Panc1 (cell line): ENCODE measurements at regions not wholly inside any gene's neighbourhood (a gene's known extent, or its start where the extent isn't known, plus 50 kb on each side); places are given as distances from the start of the nearest gene placed in this dataset.

Experiments used
- ATAC-seq: fragments of 200-7000 bp; cut with Tn5 transposase; 2 replicates; pipeline ENCODE4 v1.9.1; 2020; ENCODE audit warnings: mild to moderate bottlenecking, moderate library complexity
- BruUV-seq: library from RNA; stranded (reverse); fragments of 400-500 nt; replicated peaks from 2 replicates; lab custom pipeline; 2021; lab: Mats Ljungman, UMichigan
- CTCF ChIA-PET: fragments of 300-600 bp; sonication (Branson Sonifier 250); formaldehyde crosslinking; loops from one replicate; lab custom pipeline; 2022; ENCODE audit warnings: antibody characterized with exemption; lab: Charles Lee
- POLR2A ChIA-PET: fragments of 300-600 bp; sonication (Branson Sonifier 250); formaldehyde crosslinking; loops from one replicate; lab custom pipeline; 2022; ENCODE audit warnings: antibody characterized with exemption; lab: Charles Lee
- DNase-seq: peaks from one replicate; pipeline ENCODE4 v3.0.0-alpha.2; 2010; ENCODE audit warnings: low read depth, low spot score
- H3K27ac ChIP-seq: 2 replicates; pipeline ENCODE4 v1.5.1; 2011; ENCODE audit warnings: mild to moderate bottlenecking, low read length, inconsistent platforms
- H3K27me3 ChIP-seq: fragments of 200-500 bp; sonication (Bioruptor generic); 2 replicates; pipeline ENCODE4 v1.6.0; 2014; ENCODE audit warnings: low read length, inconsistent platforms; ENCODE audit not compliant: control insufficient read depth, insufficient read depth
- H3K36me3 ChIP-seq: fragments of 200-500 bp; sonication (Bioruptor generic); 2 replicates; pipeline ENCODE4 v1.5.1; 2014; ENCODE audit warnings: inconsistent platforms, mild to moderate bottlenecking, low read length, moderate library complexity; ENCODE audit not compliant: control insufficient read depth, insufficient read depth
- H3K4me1 ChIP-seq: 2 replicates; pipeline ENCODE4 v1.5.1; 2011; ENCODE audit warnings: inconsistent platforms, mild to moderate bottlenecking, low read length, moderate library complexity; ENCODE audit not compliant: control insufficient read depth, insufficient read depth
- H3K4me3 ChIP-seq, 2 experiments: 2 replicates each; pipeline ENCODE4 v1.5.1; 2011 to 2012; ENCODE audit warnings: low read depth in 2 of 2, low read length in 2 of 2, mild to moderate bottlenecking in 2 of 2, inconsistent platforms in 1 of 2, moderate library complexity in 1 of 2
- H3K9me3 ChIP-seq: fragments of 200-500 bp; sonication (Bioruptor generic); 2 replicates; pipeline ENCODE4 v1.5.1; 2014; ENCODE audit warnings: low read depth, mild to moderate bottlenecking, inconsistent platforms, low read length, moderate library complexity; ENCODE audit not compliant: control insufficient read depth, insufficient read depth
- CTCF ChIP-seq: fragments of 450-650 bp; IDR thresholded peaks from 2 replicates; pipeline ENCODE4 v1.5.1; 2017; ENCODE audit warnings: mild to moderate bottlenecking
- POLR2AphosphoS5 ChIP-seq: IDR thresholded peaks from 2 replicates; pipeline ENCODE4 v1.6.1; 2012; ENCODE audit warnings: mild to moderate bottlenecking, low read depth, low read length, moderate library complexity
- REST ChIP-seq, 2 experiments: IDR thresholded peaks; 2 replicates each; pipeline ENCODE4 v1.6.1; 2011 to 2012; ENCODE audit warnings: low read depth in 2 of 2, control low read depth in 1 of 2, low read length in 1 of 2, mild to moderate bottlenecking in 1 of 2, moderate library complexity in 1 of 2; ENCODE audit not compliant: insufficient read depth in 1 of 2
- SIN3A ChIP-seq: IDR thresholded peaks from 2 replicates; pipeline ENCODE4 v1.6.1; 2012; ENCODE audit warnings: low read depth, mild to moderate bottlenecking, low read length, moderate library complexity, borderline replicate concordance; ENCODE audit not compliant: insufficient read depth
- TCF7L2 ChIP-seq: IDR thresholded peaks from 2 replicates; pipeline ENCODE4 v1.6.1; 2011; ENCODE audit warnings: mild to moderate bottlenecking, low read depth, low read length, inconsistent platforms
- in situ Hi-C: cut with HindIII; loops from 2 replicates; pipeline ENCODE4 v1.10.0; 2016; ENCODE audit warnings: low sequenced_read_pairs, low pct_unique_long_range_greater_than_20kb
- intact Hi-C: fragments of 100-400 bp; cut with micrococcal nuclease; formaldehyde crosslinking; loops from one replicate; pipeline ENCODE4 v1.10.0; 2022; ENCODE audit not compliant: unreplicated experiment

GRCh38 chr1:184150776-184151531, 99.4 kb downstream of the TSEN15 start:
- no peaks in the 10 kb centered on the region for H3K36me3 ChIP-seq
- H3K9me3 ChIP-seq: no peaks in the 10 kb centered on the region
- in situ Hi-C loops: no loop called here
- DNase-seq (no peak), ATAC-seq (no peak)
- H3K27ac ChIP-seq: no peak overlapping the region
- H3K4me3 ChIP-seq: no peak overlapping the region
- BruUV-seq: no TSS peak
- ChIA-PET POLR2A (no interaction called here), CTCF (no interaction called here)
- TF ChIP-seq TCF7L2: no peak
- no peak for TF ChIP-seq REST (IDR thresholded peaks at IDR 0.05; ENCODE audit: insufficient read depth in 1 of 2, low read depth in 2 of 2, low read length in 1 of 2)
- no peak for TF ChIP-seq CTCF
- TF ChIP-seq POLR2AphosphoS5: no peak
- no peak for TF ChIP-seq SIN3A
- no peaks in the 10 kb centered on the region for H3K4me1 ChIP-seq
- peaks cover 18% of the 10 kb centered on the region; the same call in 1 of the 2 replicates for H3K27me3 ChIP-seq
- intact Hi-C loops: no loop called here

GRCh38 chr1:184152434-184152898, 100.9 kb downstream of the TSEN15 start:
- DNase-seq: no peak
- intact Hi-C loops (no loop called here), in situ Hi-C loops (no loop called here)
- TF ChIP-seq CTCF (no peak), TCF7L2 (no peak), SIN3A (no peak), POLR2AphosphoS5 (no peak), REST (IDR thresholded peaks at IDR 0.05; ENCODE audit: insufficient read depth in 1 of 2, low read depth in 2 of 2, low read length in 1 of 2) (no peak)
- POLR2A ChIA-PET: no interaction called here
- peaks cover 12% of the 10 kb centered on the region; the same call in 1 of the 2 replicates for H3K27me3 ChIP-seq
- BruUV-seq: no TSS peak
- no peaks in the 10 kb centered on the region for H3K36me3 ChIP-seq
- no peak overlapping the region for H3K27ac ChIP-seq
- H3K4me3 ChIP-seq: no peak overlapping the region; a peak in 1 of 4 replicates
- CTCF ChIA-PET: no interaction called here
- H3K4me1 ChIP-seq: no peaks in the 10 kb centered on the region; the same call in 1 of the 2 replicates
- no peak for ATAC-seq
- H3K9me3 ChIP-seq: no peaks in the 10 kb centered on the region
